ENCODE measurements at regions not wholly inside any gene's neighbourhood (a gene's known extent, or its start where the extent isn't known, plus 50 kb on each side); places are given as distances from the start of the nearest gene placed in this dataset.

GRCh38 chr20:60565083-60565482, 606.9 kb downstream of the CDH26 start:
- TF ChIP-seq POLR2AphosphoS5 (IDR thresholded peaks at IDR 0.05; ENCODE audit: low read depth, low read length) (no peak), REST (IDR thresholded peaks at IDR 0.05; ENCODE audit: insufficient read depth in 1 of 2, low read depth in 2 of 2, low read length in 2 of 2) (no peak)

Measured in PFSK-1 (cell line).